CD14-positive monocyte (primary cell): ENCODE measurements at regions not wholly inside any gene's neighbourhood (a gene's known extent, or its start where the extent isn't known, plus 50 kb on each side); places are given as distances from the start of the nearest gene placed in this dataset.

Source experiments
- DNase-seq, 3 donors: peaks; one replicate each; pipeline ENCODE4 v3.0.0-alpha.2; 2011 to 2022
- H2AFZ ChIP-seq: 2 replicates; pipeline ENCODE4 v1.6.0; 2012; ENCODE audit warnings: mild to moderate bottlenecking, low read depth, low read length, inconsistent platforms; ENCODE audit not compliant: insufficient read depth, poor library complexity, severe bottlenecking
- H3K27ac ChIP-seq, 2 donors: 1 replicate in 1 of 2; 2 replicates in 1 of 2; pipeline ENCODE4 v1.5.1; 2012 to 2013; ENCODE audit warnings: low read length in 2 of 2, control low read depth in 1 of 2, inconsistent platforms in 1 of 2, low read depth in 1 of 2, mild to moderate bottlenecking in 1 of 2
- H3K27me3 ChIP-seq, 2 donors: one replicate each; pipeline versions ENCODE4 v1.6.0 to v1.6.1; 2011 to 2013; ENCODE audit warnings: low read length in 2 of 2; ENCODE audit not compliant: control insufficient read depth in 2 of 2, insufficient read depth in 2 of 2
- H3K36me3 ChIP-seq, 2 donors: replicated peaks in 1 of 2; 1 replicate in 1 of 2; 2 replicates in 1 of 2; pipeline versions ENCODE4 v1.5.1 to v1.6.1; 2012 to 2013; ENCODE audit warnings: low read length in 2 of 2, control low read depth in 1 of 2, inconsistent platforms in 1 of 2, mild to moderate bottlenecking in 1 of 2; ENCODE audit not compliant: insufficient read depth in 2 of 2, control insufficient read depth in 1 of 2
- H3K4me1 ChIP-seq, 2 donors: 1 replicate in 1 of 2; 2 replicates in 1 of 2; pipeline versions ENCODE4 v1.5.1 to v1.6.1; 2012 to 2013; ENCODE audit warnings: low read length in 2 of 2, control low read depth in 1 of 2, inconsistent platforms in 1 of 2, mild to moderate bottlenecking in 1 of 2, moderate library complexity in 1 of 2; ENCODE audit not compliant: insufficient read depth in 2 of 2, control insufficient read depth in 1 of 2
- H3K4me2 ChIP-seq: replicated peaks from 2 replicates; pipeline ENCODE3; 2012; ENCODE audit warnings: low read length, moderate library complexity, mild to moderate bottlenecking; ENCODE audit not compliant: poor library complexity, severe bottlenecking; ENCODE audit errors: extremely low read depth
- H3K4me3 ChIP-seq, 3 experiments: fragments of 200-600 bp in 1 of 3; sonication (generic) in 1 of 3; replicated peaks in 1 of 3; 1 replicate in 2 of 3; 2 replicates in 1 of 3; pipeline ENCODE4 v1.5.1; 2011 to 2013; ENCODE audit warnings: low read length in 3 of 3, mild to moderate bottlenecking in 3 of 3, control low read depth in 2 of 3, low read depth in 2 of 3, inconsistent platforms in 1 of 3, moderate library complexity in 1 of 3
- H3K79me2 ChIP-seq: 2 replicates; pipeline ENCODE4 v1.6.0; 2012; ENCODE audit warnings: mild to moderate bottlenecking, control low read depth, inconsistent platforms, low read length, moderate library complexity; ENCODE audit not compliant: insufficient read depth
- H3K9ac ChIP-seq: 2 replicates; pipeline ENCODE4 v1.6.0; 2017; ENCODE audit warnings: low read length, mild to moderate bottlenecking; ENCODE audit not compliant: insufficient read depth, poor library complexity, severe bottlenecking
- H3K9me3 ChIP-seq, 2 donors: replicated peaks in 1 of 2; 1 replicate in 1 of 2; 2 replicates in 1 of 2; pipeline versions ENCODE4 v1.5.1 to v1.6.1; 2012 to 2013; ENCODE audit warnings: low read length in 2 of 2, control low read depth in 1 of 2; ENCODE audit not compliant: control insufficient read depth in 1 of 2, insufficient read depth in 1 of 2
- H4K20me1 ChIP-seq: 2 replicates; pipeline ENCODE4 v1.6.0; 2012; ENCODE audit warnings: mild to moderate bottlenecking, low read length, control low read depth, moderate library complexity; ENCODE audit not compliant: insufficient read depth
- H3K27ac Mint-ChIP-seq, 7 donors: one replicate each; pipeline ENCODE4 v1.8.0; 2020; ENCODE audit warnings: mild to moderate bottlenecking in 7 of 7, mixed read lengths in 7 of 7, moderate library complexity in 6 of 7, inconsistent platforms in 2 of 7
- H3K27me3 Mint-ChIP-seq, 3 donors: one replicate each; pipeline ENCODE4 v1.8.0; 2021 to 2022; ENCODE audit warnings: low read depth in 3 of 3, mild to moderate bottlenecking in 3 of 3, mixed read lengths in 3 of 3, moderate library complexity in 3 of 3, inconsistent platforms in 1 of 3
- H3K36me3 Mint-ChIP-seq, 2 donors: one replicate each; pipeline ENCODE4 v1.8.0; 2020; ENCODE audit warnings: mixed read lengths in 2 of 2, inconsistent platforms in 1 of 2, mild to moderate bottlenecking in 1 of 2
- H3K4me1 Mint-ChIP-seq: one replicate; pipeline ENCODE4 v1.8.0; 2020; ENCODE audit warnings: mild to moderate bottlenecking, mixed read lengths
- H3K4me3 Mint-ChIP-seq, 2 donors: one replicate each; pipeline ENCODE4 v1.8.0; 2020; ENCODE audit warnings: mild to moderate bottlenecking in 2 of 2, mixed read lengths in 2 of 2, moderate library complexity in 1 of 2
- H3K9me3 Mint-ChIP-seq, 7 donors: one replicate each; pipeline ENCODE4 v1.8.0; 2020 to 2022; ENCODE audit warnings: mixed read lengths in 7 of 7, mild to moderate bottlenecking in 6 of 7, moderate library complexity in 6 of 7, inconsistent platforms in 2 of 7
- CTCF ChIP-seq: fragments of 200-600 bp; IDR thresholded peaks from one replicate; pipeline ENCODE4 v1.8.0; 2022; ENCODE audit warnings: antibody characterized with exemption, mild to moderate bottlenecking
- WGBS: methylation state at CpG from one replicate; pipeline ENCODE4 v1.1.5; 2013; ENCODE audit warnings: missing lambda C conversion rate; ENCODE audit not compliant: insufficient coverage; 5-methylcytosine and 5-hydroxymethylcytosine counted together
- intact Hi-C, 2 donors: fragments of 100-400 bp; cut with micrococcal nuclease; formaldehyde crosslinking; loops; one replicate each; pipeline versions ENCODE4 v1.15.0 to v1.15.1; 2023

- TF ChIP-seq CTCF: no peak
- intact Hi-C loops: no loop called here
- 90% methylated on average over 2 of the region's 5 CpGs for WGBS
- H3K79me2 ChIP-seq: no peaks in the 10 kb centered on the region
- no peaks in the 10 kb centered on the region for H3K4me1 ChIP-seq
- H3K4me3 ChIP-seq: no peak overlapping the region
- Mint-ChIP-seq H3K4me1 (no peaks in the 10 kb centered on the region), H3K27ac (no peak overlapping the region), H3K9me3 (peaks cover 0 to 2% (median 0%) of the 10 kb centered on the region in 7 donors), H3K4me3 (no peak overlapping the region), H3K36me3 (no peaks in the 10 kb centered on the region), H3K27me3 (peaks cover 0 to 3% (median 0%) of the 10 kb centered on the region in 3 donors)
- H3K36me3 ChIP-seq: no peaks in the 10 kb centered on the region
- no peak overlapping the region for H3K4me2 ChIP-seq
- no peaks in the 10 kb centered on the region for H4K20me1 ChIP-seq
- DNase-seq: no peak
- no peak overlapping the region for H2AFZ ChIP-seq
- no peak overlapping the region for H3K9ac ChIP-seq
- H3K27ac ChIP-seq: no peak overlapping the region
- no peaks in the 10 kb centered on the region for H3K27me3 ChIP-seq
- H3K9me3 ChIP-seq: no peaks in the 10 kb centered on the region
Measured at GRCh38 chr16:74046524-74046923, 250.1 kb upstream of the PSMD7 start.

DNA sequence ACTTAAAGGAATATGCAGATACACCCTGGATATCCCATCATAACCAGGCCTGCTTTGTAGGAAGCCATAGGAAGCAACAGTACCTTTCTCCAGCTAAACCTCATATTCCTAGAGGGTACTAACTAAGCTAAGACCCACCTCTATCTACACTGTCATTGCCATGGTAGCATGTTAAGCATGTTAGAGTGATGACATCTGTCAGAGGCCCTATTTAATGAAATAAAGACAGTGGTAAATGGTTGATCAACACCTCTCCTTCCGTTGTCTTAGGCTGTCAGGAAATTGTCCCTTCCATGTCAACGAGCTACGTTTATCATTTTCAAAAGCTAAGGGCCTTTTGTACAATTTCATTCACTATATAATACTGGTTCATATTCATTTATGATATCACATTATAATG lies 251.1 kb upstream of the PSMD7 start:
- H3K36me3 ChIP-seq: no peaks in the 10 kb centered on the region
- no peaks in the 10 kb centered on the region for H3K79me2 ChIP-seq
- intact Hi-C loops: no loop called here
- H2AFZ ChIP-seq: no peak overlapping the region
- no peak overlapping the region for H3K27ac ChIP-seq
- Mint-ChIP-seq H3K36me3 (no peaks in the 10 kb centered on the region), H3K4me1 (no peaks in the 10 kb centered on the region), H3K9me3 (peaks cover 0 to 2% (median 0%) of the 10 kb centered on the region in 7 donors), H3K27ac (no peak overlapping the region), H3K27me3 (peaks cover 0 to 3% (median 0%) of the 10 kb centered on the region in 3 donors), H3K4me3 (no peak overlapping the region)
- no peak overlapping the region for H3K4me3 ChIP-seq
- H3K4me1 ChIP-seq: no peaks in the 10 kb centered on the region
- no peak overlapping the region for H3K9ac ChIP-seq
- H3K27me3 ChIP-seq: no peaks in the 10 kb centered on the region
- no peaks in the 10 kb centered on the region for H3K9me3 ChIP-seq
- DNase-seq: no peak
- no peak for TF ChIP-seq CTCF
- WGBS: no CpG with 5 or more reads among the region's 3 CpGs
- no peak overlapping the region for H3K4me2 ChIP-seq
- H4K20me1 ChIP-seq: no peaks in the 10 kb centered on the region
